Skeletal muscle tissue (tissue), 3 donors: ENCODE measurements at regions not wholly inside any gene's neighbourhood (a gene's known extent, or its start where the extent isn't known, plus 50 kb on each side); places are given as distances from the start of the nearest gene placed in this dataset.

Source experiments
- H3K27ac ChIP-seq: one replicate; pipeline ENCODE4 v1.7.0; 2013; ENCODE audit warnings: mild to moderate bottlenecking, low read depth, low read length, inconsistent platforms
- H3K27me3 ChIP-seq, 3 donors: one replicate each; pipeline ENCODE4 v1.7.0; 2013; ENCODE audit warnings: low read length in 3 of 3; ENCODE audit not compliant: control insufficient read depth in 3 of 3, insufficient read depth in 3 of 3
- H3K36me3 ChIP-seq, 3 donors: one replicate each; pipeline ENCODE4 v1.7.0; 2013; ENCODE audit warnings: low read length in 3 of 3; ENCODE audit not compliant: control insufficient read depth in 3 of 3, insufficient read depth in 3 of 3
- H3K4me1 ChIP-seq, 3 donors: one replicate each; pipeline ENCODE4 v1.7.0; 2013; ENCODE audit warnings: low read length in 3 of 3, mild to moderate bottlenecking in 3 of 3; ENCODE audit not compliant: control insufficient read depth in 3 of 3, insufficient read depth in 3 of 3
- H3K4me3 ChIP-seq, 3 donors: one replicate each; pipeline ENCODE4 v1.7.0; 2013; ENCODE audit warnings: low read length in 3 of 3
- H3K9ac ChIP-seq, 3 donors: one replicate each; pipeline ENCODE4 v1.7.0; 2013; ENCODE audit warnings: low read length in 3 of 3, mild to moderate bottlenecking in 3 of 3, moderate library complexity in 2 of 3, low read depth in 1 of 3
- H3K9me3 ChIP-seq, 3 donors: one replicate each; pipeline ENCODE4 v1.7.0; 2013; ENCODE audit warnings: low read length in 3 of 3; ENCODE audit not compliant: control insufficient read depth in 3 of 3
- donor health status: Osteomylitis.

GRCh38 chr1:55382806-55383305 is 167.7 kb upstream of the USP24 start:
- no peaks in the 10 kb centered on the region for H3K9me3 ChIP-seq
- H3K9ac ChIP-seq, result no peak overlapping the region
- H3K27ac ChIP-seq, result no peak overlapping the region
- no peaks in the 10 kb centered on the region for H3K36me3 ChIP-seq
- H3K4me3 ChIP-seq, result no peak overlapping the region
- no peaks in the 10 kb centered on the region for H3K4me1 ChIP-seq
- H3K27me3 ChIP-seq, result no peaks in the 10 kb centered on the region

- H3K9ac ChIP-seq, result no peak overlapping the region
- H3K4me3 ChIP-seq, result no peak overlapping the region
- H3K27ac ChIP-seq, result no peak overlapping the region
- no peaks in the 10 kb centered on the region for H3K36me3 ChIP-seq
- H3K27me3 ChIP-seq, result no peaks in the 10 kb centered on the region
- no peaks in the 10 kb centered on the region for H3K4me1 ChIP-seq
- no peaks in the 10 kb centered on the region for H3K9me3 ChIP-seq
These were observed 166.8 kb upstream of the USP24 start for GRCh38 chr1:55381983-55382382.

DNA sequence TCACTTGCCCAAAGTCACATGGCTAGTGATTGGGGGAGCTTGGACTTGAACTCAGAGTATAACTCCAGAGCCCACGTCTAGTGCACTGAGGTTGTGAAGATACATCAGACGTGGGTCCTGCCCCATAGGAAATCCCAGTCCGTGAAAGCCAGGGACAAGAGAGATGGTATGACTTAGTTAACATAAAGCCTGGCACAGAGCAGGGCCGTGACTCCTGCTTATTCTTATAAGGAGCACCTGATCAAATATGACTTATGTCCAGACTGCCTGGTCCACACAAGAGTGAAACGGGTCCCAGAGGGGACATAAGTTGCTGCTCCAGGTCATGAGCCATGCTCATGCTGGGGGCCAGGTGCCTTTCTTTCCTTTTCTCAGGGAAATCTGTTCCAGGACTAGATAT is 166.3 kb upstream of the USP24 start:
- no peak overlapping the region for H3K4me3 ChIP-seq
- H3K27me3 ChIP-seq, result no peaks in the 10 kb centered on the region
- no peak overlapping the region for H3K27ac ChIP-seq
- no peak overlapping the region for H3K9ac ChIP-seq
- no peaks in the 10 kb centered on the region for H3K36me3 ChIP-seq
- no peaks in the 10 kb centered on the region for H3K4me1 ChIP-seq
- H3K9me3 ChIP-seq, result no peaks in the 10 kb centered on the region

DNA sequence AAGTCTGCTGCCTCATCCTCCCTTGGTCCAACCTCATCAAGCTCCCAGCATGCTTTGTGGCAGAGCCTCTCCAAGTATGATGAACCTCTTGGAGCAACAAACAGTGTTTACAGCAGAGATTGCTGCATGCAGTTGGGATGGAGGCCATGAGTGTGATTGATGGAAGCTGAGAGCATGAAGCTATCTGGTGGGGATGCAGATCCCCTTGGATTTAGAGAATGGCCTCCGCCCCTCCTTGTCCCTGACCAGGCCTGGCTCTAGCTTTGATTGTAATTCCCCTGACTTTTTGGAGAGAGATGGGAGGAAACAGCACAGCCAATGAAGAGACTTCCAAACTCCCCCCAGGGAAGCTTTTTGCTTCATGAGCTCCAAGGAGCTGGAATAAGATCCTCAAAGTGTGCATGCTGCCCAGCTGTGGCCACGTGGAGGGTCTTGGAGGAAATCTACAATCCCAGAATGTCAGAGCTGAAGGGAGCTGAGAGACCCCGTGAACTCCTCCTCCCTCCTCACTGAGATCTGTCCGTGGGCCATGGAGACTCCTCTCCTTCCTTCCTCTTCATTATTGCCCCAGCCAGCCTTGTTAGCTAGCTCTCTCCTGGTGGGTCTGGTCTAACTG is 165.3 kb upstream of the USP24 start:
- no peaks in the 10 kb centered on the region for H3K27me3 ChIP-seq
- no peak overlapping the region for H3K9ac ChIP-seq
- no peak overlapping the region for H3K27ac ChIP-seq

GRCh38 chr1:55378582-55378981 is 163.4 kb upstream of the USP24 start:
- Histone ChIP-seq H3K27me3 (no peaks in the 10 kb centered on the region), H3K4me1 (peaks cover 0 to 4% (median 3%) of the 10 kb centered on the region in 3 donors), H3K9me3 (no peaks in the 10 kb centered on the region), H3K36me3 (no peaks in the 10 kb centered on the region), H3K4me3 (no peak overlapping the region), H3K9ac (no peak overlapping the region), H3K27ac (no peak overlapping the region)

More for the DNA sequence above, 165.3 kb upstream of the USP24 start:
- Histone ChIP-seq H3K9me3 (no peaks in the 10 kb centered on the region), H3K36me3 (no peaks in the 10 kb centered on the region), H3K4me3 (no peak overlapping the region), H3K4me1 (peaks cover 0 to 1% (median 0%) of the 10 kb centered on the region in 3 donors)

GRCh38 chr1:55376897-55377296 is 161.7 kb upstream of the USP24 start:
- peaks cover 0 to 4% (median 3%) of the 10 kb centered on the region in 3 donors for H3K4me1 ChIP-seq
- no peaks in the 10 kb centered on the region for H3K36me3 ChIP-seq
- no peak overlapping the region for H3K9ac ChIP-seq
- H3K9me3 ChIP-seq, result no peaks in the 10 kb centered on the region
- no peak overlapping the region for H3K4me3 ChIP-seq
- no peak overlapping the region for H3K27ac ChIP-seq
- H3K27me3 ChIP-seq, result no peaks in the 10 kb centered on the region

DNA sequence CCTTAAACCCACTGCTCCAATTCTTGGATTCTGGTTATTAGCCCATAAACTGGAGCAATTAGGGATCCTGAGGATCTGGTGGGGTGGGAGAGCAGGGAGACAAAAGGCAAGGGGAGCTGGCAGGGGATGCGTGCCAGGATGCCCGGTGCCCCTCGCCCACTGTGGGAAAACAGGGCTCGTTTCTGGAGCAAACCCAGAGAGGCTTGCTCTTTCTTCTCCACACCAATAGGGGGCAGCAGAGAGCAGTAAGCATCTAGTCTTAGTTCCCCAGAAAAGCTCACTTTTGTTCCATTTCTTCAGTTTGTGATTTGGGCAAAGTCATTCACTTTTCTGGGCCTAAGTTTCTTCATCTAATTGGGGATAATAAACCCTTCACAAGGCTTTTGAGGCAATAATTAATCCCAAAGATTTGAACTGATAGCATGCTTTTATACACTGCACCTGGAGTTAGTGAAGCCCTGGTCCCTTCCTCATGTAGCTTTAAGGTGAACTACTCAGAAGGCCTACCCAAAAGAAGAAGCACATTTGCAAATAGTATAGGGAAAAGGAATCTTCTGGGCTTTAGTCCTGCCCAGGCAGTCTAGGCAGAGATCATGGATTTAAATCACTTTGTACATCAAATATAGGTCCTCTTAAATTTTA is 160.6 kb upstream of the USP24 start:
- Histone ChIP-seq H3K4me1 (peaks cover 0 to 4% (median 3%) of the 10 kb centered on the region in 3 donors), H3K27me3 (no peaks in the 10 kb centered on the region), H3K9ac (no peak overlapping the region), H3K36me3 (no peaks in the 10 kb centered on the region), H3K9me3 (no peaks in the 10 kb centered on the region), H3K4me3 (no peak overlapping the region), H3K27ac (no peak overlapping the region)

GRCh38 chr1:55374801-55375616 is 159.8 kb upstream of the USP24 start:
- Histone ChIP-seq H3K9ac (peak overlapping the region in 1 of 3 donors; percentile 2), H3K27me3 (no peaks in the 10 kb centered on the region), H3K27ac (no peak overlapping the region), H3K4me1 (peaks cover 0 to 4% (median 3%) of the 10 kb centered on the region in 3 donors), H3K36me3 (no peaks in the 10 kb centered on the region), H3K9me3 (no peaks in the 10 kb centered on the region), H3K4me3 (no peak overlapping the region)

DNA sequence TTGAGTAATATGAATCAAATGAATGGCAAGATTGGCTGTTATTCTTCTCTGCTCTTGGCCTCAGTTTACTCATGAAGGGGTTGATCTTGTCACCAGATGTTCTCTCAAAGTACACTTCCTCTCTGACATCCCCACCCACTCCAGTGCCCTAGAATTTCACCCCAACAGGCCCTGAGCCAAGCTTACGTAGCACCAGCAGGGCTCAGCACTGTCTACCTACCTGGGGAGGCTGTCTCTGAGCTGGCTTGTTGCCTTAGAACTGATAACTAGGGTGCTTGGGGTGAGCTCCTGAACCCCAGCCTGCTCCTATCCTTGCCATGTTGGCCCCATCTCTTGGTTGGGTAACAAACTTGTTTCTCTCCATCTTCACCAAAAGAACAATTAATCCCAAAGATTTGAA is 159.1 kb upstream of the USP24 start:
- Histone ChIP-seq H3K9ac (no peak overlapping the region), H3K27ac (no peak overlapping the region), H3K4me3 (no peak overlapping the region)

GRCh38 chr1:55369474-55369873 is 154.3 kb upstream of the USP24 start:
- H3K36me3 ChIP-seq, result no peaks in the 10 kb centered on the region
- no peaks in the 10 kb centered on the region for H3K9me3 ChIP-seq
- H3K4me3 ChIP-seq, result no peak overlapping the region
- H3K27me3 ChIP-seq, result no peaks in the 10 kb centered on the region
- no peak overlapping the region for H3K27ac ChIP-seq
- H3K4me1 ChIP-seq, result no peaks in the 10 kb centered on the region
- no peak overlapping the region for H3K9ac ChIP-seq

More for the DNA sequence above, 159.1 kb upstream of the USP24 start:
- no peaks in the 10 kb centered on the region for H3K27me3 ChIP-seq
- H3K9me3 ChIP-seq, result no peaks in the 10 kb centered on the region
- no peaks in the 10 kb centered on the region for H3K36me3 ChIP-seq
- H3K4me1 ChIP-seq, result peaks cover 0 to 4% (median 3%) of the 10 kb centered on the region in 3 donors
